ENCODE measurements at regions not wholly inside any gene's neighbourhood (a gene's known extent, or its start where the extent isn't known, plus 50 kb on each side); places are given as distances from the start of the nearest gene placed in this dataset.

GRCh38 chr6:139812939-139813338 lies 438.5 kb upstream of the CITED2 start:
- no peak overlapping the region for H3K4me3 Mint-ChIP-seq (ENCODE audit: unreplicated experiment)
- no peak for DNase-seq
- no peaks in the 10 kb centered on the region for H3K4me1 Mint-ChIP-seq (ENCODE audit: low read depth, unreplicated experiment)
- no peaks in the 10 kb centered on the region for H3K9me3 Mint-ChIP-seq (ENCODE audit: unreplicated experiment)
- TF ChIP-seq CTCF (IDR thresholded peaks at IDR 0.05; ENCODE audit: partially characterized antibody, unreplicated experiment): no peak
- H3K36me3 Mint-ChIP-seq (ENCODE audit: unreplicated experiment): no peaks in the 10 kb centered on the region
- H3K27ac Mint-ChIP-seq (ENCODE audit: unreplicated experiment): no peak overlapping the region
- no peaks in the 10 kb centered on the region for H3K27me3 Mint-ChIP-seq (ENCODE audit: unreplicated experiment)

GRCh38 chr6:139801571-139802321 lies 427.3 kb upstream of the CITED2 start:
- no peak for TF ChIP-seq CTCF (IDR thresholded peaks at IDR 0.05; ENCODE audit: partially characterized antibody, unreplicated experiment)
- Mint-ChIP-seq H3K27me3 (ENCODE audit: unreplicated experiment) (no peaks in the 10 kb centered on the region), H3K4me1 (ENCODE audit: low read depth, unreplicated experiment) (no peaks in the 10 kb centered on the region), H3K27ac (ENCODE audit: unreplicated experiment) (no peak overlapping the region), H3K36me3 (ENCODE audit: unreplicated experiment) (peaks cover 5% of the 10 kb centered on the region), H3K9me3 (ENCODE audit: unreplicated experiment) (peaks cover 2% of the 10 kb centered on the region), H3K4me3 (ENCODE audit: unreplicated experiment) (no peak overlapping the region)
- no peak for DNase-seq

GRCh38 chr6:139800837-139801236 lies 426.4 kb upstream of the CITED2 start:
- Mint-ChIP-seq H3K9me3 (ENCODE audit: unreplicated experiment) (peaks cover 2% of the 10 kb centered on the region), H3K4me1 (ENCODE audit: low read depth, unreplicated experiment) (no peaks in the 10 kb centered on the region), H3K36me3 (ENCODE audit: unreplicated experiment) (peaks cover 5% of the 10 kb centered on the region), H3K27ac (ENCODE audit: unreplicated experiment) (no peak overlapping the region), H3K4me3 (ENCODE audit: unreplicated experiment) (no peak overlapping the region), H3K27me3 (ENCODE audit: unreplicated experiment) (peaks cover 1% of the 10 kb centered on the region)
- DNase-seq: no peak
- no peak for TF ChIP-seq CTCF (IDR thresholded peaks at IDR 0.05; ENCODE audit: partially characterized antibody, unreplicated experiment)

GRCh38 chr6:139790527-139790926 lies 416.1 kb upstream of the CITED2 start:
- Mint-ChIP-seq H3K36me3 (ENCODE audit: unreplicated experiment) (no peaks in the 10 kb centered on the region), H3K9me3 (ENCODE audit: unreplicated experiment) (peaks cover 5% of the 10 kb centered on the region), H3K4me3 (ENCODE audit: unreplicated experiment) (no peak overlapping the region), H3K27me3 (ENCODE audit: unreplicated experiment) (peaks cover 2% of the 10 kb centered on the region), H3K27ac (ENCODE audit: unreplicated experiment) (no peak overlapping the region), H3K4me1 (ENCODE audit: low read depth, unreplicated experiment) (no peaks in the 10 kb centered on the region)
- TF ChIP-seq CTCF (IDR thresholded peaks at IDR 0.05; ENCODE audit: partially characterized antibody, unreplicated experiment): no peak
- no peak for DNase-seq

- H3K27ac Mint-ChIP-seq (ENCODE audit: unreplicated experiment): no peak overlapping the region
- no peaks in the 10 kb centered on the region for H3K36me3 Mint-ChIP-seq (ENCODE audit: unreplicated experiment)
- DNase-seq: no peak
- H3K4me1 Mint-ChIP-seq (ENCODE audit: low read depth, unreplicated experiment): no peaks in the 10 kb centered on the region
- H3K27me3 Mint-ChIP-seq (ENCODE audit: unreplicated experiment): peaks cover 2% of the 10 kb centered on the region
- no peak overlapping the region for H3K4me3 Mint-ChIP-seq (ENCODE audit: unreplicated experiment)
- no peak for TF ChIP-seq CTCF (IDR thresholded peaks at IDR 0.05; ENCODE audit: partially characterized antibody, unreplicated experiment)
- no peaks in the 10 kb centered on the region for H3K9me3 Mint-ChIP-seq (ENCODE audit: unreplicated experiment)
Measured at GRCh38 chr6:139784222-139784769, 409.8 kb upstream of the CITED2 start.

Measured in glutamatergic neuron (in vitro differentiated cells).